Hepatocyte (in vitro differentiated cells): ENCODE measurements at regions not wholly inside any gene's neighbourhood (a gene's known extent, or its start where the extent isn't known, plus 50 kb on each side); places are given as distances from the start of the nearest gene placed in this dataset.

Experiments used
- CTCF ChIP-seq: fragments of 200-600 bp; sonication (generic); IDR thresholded peaks from 2 replicates; pipeline ENCODE4 v1.5.1; 2016; ENCODE audit warnings: antibody characterized with exemption, mild to moderate bottlenecking; ENCODE audit not compliant: poor library complexity
- EZH2 ChIP-seq: fragments of 200-600 bp; sonication (generic); IDR thresholded peaks from 2 replicates; pipeline ENCODE4 v1.6.1; 2016; ENCODE audit warnings: antibody characterized with exemption, mild to moderate bottlenecking, borderline replicate concordance

DNA sequence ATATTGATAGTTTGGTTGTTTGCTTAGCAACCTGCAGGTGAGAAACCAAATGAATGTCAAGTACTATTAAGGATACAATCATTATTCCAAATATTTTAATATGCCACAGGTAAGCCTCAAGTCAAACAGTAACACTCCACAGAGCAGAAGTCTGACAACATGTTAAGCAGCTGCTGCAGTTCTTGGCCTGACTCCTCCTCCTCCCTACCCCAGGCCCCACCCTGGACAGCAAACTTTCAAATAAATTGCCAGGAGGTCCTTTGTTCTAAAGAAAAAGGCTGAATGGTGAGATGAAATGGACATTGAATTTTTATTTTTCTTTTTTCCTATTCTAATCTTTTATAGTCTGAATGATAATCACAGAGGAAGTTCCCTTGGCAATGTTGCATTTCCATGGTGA lies 260.0 kb upstream of the POU2AF2 start:
- TF ChIP-seq CTCF: no peak
- no peak for TF ChIP-seq EZH2
